Liver (tissue), 8 donors: ENCODE measurements at regions not wholly inside any gene's neighbourhood (a gene's known extent, or its start where the extent isn't known, plus 50 kb on each side); places are given as distances from the start of the nearest gene placed in this dataset.

Experiments
- DNase-seq: peaks from one replicate; pipeline ENCODE4 v3.0.0-alpha.2; 2017; ENCODE audit warnings: low spot score
- H3K27ac ChIP-seq, 2 donors: one replicate each; pipeline ENCODE4 v1.7.0; 2013; ENCODE audit warnings: inconsistent platforms in 2 of 2, low read length in 2 of 2, control low read depth in 1 of 2, low read depth in 1 of 2, mild to moderate bottlenecking in 1 of 2
- H3K27me3 ChIP-seq, 4 donors: one replicate each; pipeline versions ENCODE4 v1.6.1 to v1.7.0; 2013; ENCODE audit warnings: low read length in 3 of 4, inconsistent platforms in 1 of 4, mild to moderate bottlenecking in 1 of 4, moderate library complexity in 1 of 4; ENCODE audit not compliant: control insufficient read depth in 4 of 4, insufficient read depth in 4 of 4
- H3K36me3 ChIP-seq, 4 donors: one replicate each; pipeline versions ENCODE4 v1.6.1 to v1.7.0; 2013; ENCODE audit warnings: low read length in 3 of 4, mild to moderate bottlenecking in 3 of 4, low read depth in 1 of 4, moderate library complexity in 1 of 4; ENCODE audit not compliant: control insufficient read depth in 4 of 4, insufficient read depth in 3 of 4
- H3K4me1 ChIP-seq, 4 donors: one replicate each; pipeline versions ENCODE4 v1.6.1 to v1.7.0; 2013; ENCODE audit warnings: low read length in 3 of 4, mild to moderate bottlenecking in 3 of 4, moderate library complexity in 1 of 4; ENCODE audit not compliant: control insufficient read depth in 4 of 4, insufficient read depth in 4 of 4
- H3K4me3 ChIP-seq, 3 donors: one replicate each; pipeline versions ENCODE4 v1.6.1 to v1.7.0; 2013; ENCODE audit warnings: low read length in 3 of 3, control low read depth in 1 of 3, low read depth in 1 of 3, mild to moderate bottlenecking in 1 of 3
- H3K9ac ChIP-seq, 2 donors: one replicate each; pipeline ENCODE4 v1.7.0; 2013; ENCODE audit warnings: low read length in 2 of 2, mild to moderate bottlenecking in 2 of 2, moderate library complexity in 2 of 2, control low read depth in 1 of 2, low read depth in 1 of 2
- H3K9me3 ChIP-seq, 4 donors: one replicate each; pipeline versions ENCODE4 v1.6.1 to v1.7.0; 2013; ENCODE audit warnings: low read length in 3 of 4; ENCODE audit not compliant: control insufficient read depth in 4 of 4
- ATF3 ChIP-seq: IDR thresholded peaks from 2 replicates; pipeline ENCODE4 v1.6.1; 2016; ENCODE audit warnings: antibody characterized with exemption
- CTCF ChIP-seq: fragments of 150-350 bp; IDR thresholded peaks from 2 replicates; pipeline ENCODE4 v1.5.1; 2017; ENCODE audit warnings: improper control_type of control experiment, low read depth, low read length; ENCODE audit not compliant: missing input control
- EGR1 ChIP-seq, 2 donors: IDR thresholded peaks; 2 replicates each; pipeline ENCODE4 v1.6.1; 2016 to 2018; ENCODE audit warnings: antibody characterized with exemption in 2 of 2, low read depth in 2 of 2
- FOXA1 ChIP-seq: IDR thresholded peaks from 2 replicates; pipeline ENCODE4 v1.6.1; 2016; ENCODE audit warnings: antibody characterized with exemption
- FOXA2 ChIP-seq: IDR thresholded peaks from 2 replicates; pipeline ENCODE4 v1.6.1; 2016; ENCODE audit warnings: antibody characterized with exemption
- HNF4A ChIP-seq, 2 donors: conservative IDR thresholded peaks; 2 replicates each; pipeline ENCODE4 v1.6.1; 2016; ENCODE audit warnings: antibody characterized with exemption in 2 of 2, mild to moderate bottlenecking in 2 of 2
- HNF4G ChIP-seq: IDR thresholded peaks from 2 replicates; pipeline ENCODE4 v1.6.1; 2016; ENCODE audit warnings: antibody characterized with exemption
- JUND ChIP-seq, 2 donors: IDR thresholded peaks; 2 replicates each; pipeline ENCODE4 v1.6.1; 2016; ENCODE audit warnings: antibody characterized with exemption in 2 of 2
- MAX ChIP-seq: IDR thresholded peaks from 2 replicates; pipeline ENCODE4 v1.6.1; 2016; ENCODE audit warnings: antibody characterized with exemption
- NR2F2 ChIP-seq: IDR thresholded peaks from 2 replicates; pipeline ENCODE4 v1.6.1; 2016; ENCODE audit warnings: antibody characterized with exemption
- RAD21 ChIP-seq, 2 donors: IDR thresholded peaks; 2 replicates each; pipeline ENCODE4 v1.6.1; 2016; ENCODE audit warnings: antibody characterized with exemption in 2 of 2, mild to moderate bottlenecking in 2 of 2
- REST ChIP-seq: IDR thresholded peaks from 2 replicates; pipeline ENCODE4 v1.6.1; 2016; ENCODE audit warnings: antibody characterized with exemption, mild to moderate bottlenecking
- SP1 ChIP-seq: IDR thresholded peaks from 2 replicates; pipeline ENCODE4 v1.6.1; 2018; ENCODE audit warnings: antibody characterized with exemption, mild to moderate bottlenecking
- TAF1 ChIP-seq: conservative IDR thresholded peaks from 2 replicates; pipeline ENCODE4 v1.6.1; 2016; ENCODE audit warnings: antibody characterized with exemption, mild to moderate bottlenecking
- YY1 ChIP-seq: IDR thresholded peaks from 2 replicates; pipeline ENCODE4 v1.6.1; 2016; ENCODE audit warnings: antibody characterized with exemption, mild to moderate bottlenecking
- ZBTB33 ChIP-seq: IDR thresholded peaks from 2 replicates; pipeline ENCODE4 v1.6.1; 2016; ENCODE audit warnings: antibody characterized with exemption
- WGBS: extraction: QIAGEN DNeasy Blood & Tissue Kit; methylation state at CpG from one replicate; pipeline ENCODE4 v1.1.7; 2013; 5-methylcytosine and 5-hydroxymethylcytosine counted together
- donor health status: healthy.
- donor health status: healthy.
- donor health status: healthy.
- donor health status: healthy.
- donor health status: healthy.

GRCh38 chr22:19658967-19659804 is 55.1 kb upstream of the SEPTIN5 start:
- H3K36me3 ChIP-seq, result no peaks in the 10 kb centered on the region
- no peak overlapping the region for H3K9ac ChIP-seq
- no peaks in the 10 kb centered on the region for H3K9me3 ChIP-seq
- no peak for DNase-seq
- WGBS, result 97% methylated on average over 8 of the region's 8 CpGs
- H3K4me1 ChIP-seq, result no peaks in the 10 kb centered on the region
- H3K4me3 ChIP-seq, result no peak overlapping the region
- no peaks in the 10 kb centered on the region for H3K27me3 ChIP-seq
- no peak for TF ChIP-seq REST
- no peak for TF ChIP-seq YY1
- TF ChIP-seq FOXA1, result no peak
- no peak for TF ChIP-seq FOXA2
- no peak for TF ChIP-seq NR2F2
- no peak for TF ChIP-seq RAD21 (IDR thresholded peaks at IDR 0.05)
- TF ChIP-seq HNF4G, result no peak
- no peak for TF ChIP-seq CTCF
- no peak for TF ChIP-seq EGR1 (IDR thresholded peaks at IDR 0.05; ENCODE audit: low read depth in 2 of 2)
- no peak for TF ChIP-seq ZBTB33
- TF ChIP-seq JUND (IDR thresholded peaks at IDR 0.05), result no peak
- TF ChIP-seq MAX, result no peak
- TF ChIP-seq ATF3, result no peak
- TF ChIP-seq TAF1, result no peak
- TF ChIP-seq HNF4A (conservative IDR thresholded peaks at IDR 0.05), result no peak
- no peak for TF ChIP-seq SP1
- no peak overlapping the region for H3K27ac ChIP-seq
